Occipital lobe (tissue), 1 donor: ENCODE measurements at regions not wholly inside any gene's neighbourhood (a gene's known extent, or its start where the extent isn't known, plus 50 kb on each side); places are given as distances from the start of the nearest gene placed in this dataset.

ENCODE experiments used
- DNase-seq: peaks from one replicate; lab custom pipeline; 2025; lab: John Stamatoyannopoulos, UW

GRCh38 chr10:83863283-83863966 lies 275.9 kb upstream of the GHITM start:
- no peak for DNase-seq

GRCh38 chr10:83869898-83870297 lies 269.4 kb upstream of the GHITM start:
- DNase-seq, result no peak

- DNase-seq, result peak; percentile 55
Observed at GRCh38 chr10:83871187-83872081, 267.9 kb upstream of the GHITM start.

GRCh38 chr10:83880252-83880791 lies 259.0 kb upstream of the GHITM start:
- DNase-seq, result no peak

- no peak for DNase-seq
Observed at GRCh38 chr10:83881661-83882060, 257.6 kb upstream of the GHITM start.

- no peak for DNase-seq
Observed at GRCh38 chr10:83886871-83887270, 252.4 kb upstream of the GHITM start.

- DNase-seq, result no peak
Observed at GRCh38 chr10:83892737-83893136, 246.6 kb upstream of the GHITM start.

GRCh38 chr10:83896219-83896618 lies 243.1 kb upstream of the GHITM start:
- no peak for DNase-seq

- no peak for DNase-seq
Observed at GRCh38 chr10:83897626-83898025, 241.7 kb upstream of the GHITM start.

GRCh38 chr10:83908506-83908905 lies 230.8 kb upstream of the GHITM start:
- no peak for DNase-seq

- no peak for DNase-seq
Observed at GRCh38 chr10:83909001-83909400, 230.3 kb upstream of the GHITM start.

GRCh38 chr10:83915801-83916200 lies 223.5 kb upstream of the GHITM start:
- DNase-seq, result no peak

- DNase-seq, result no peak
Observed at GRCh38 chr10:83917537-83918506, 221.5 kb upstream of the GHITM start.

- no peak for DNase-seq
Observed at GRCh38 chr10:83919187-83919586, 220.1 kb upstream of the GHITM start.

- no peak for DNase-seq
Observed at GRCh38 chr10:83921984-83922860, 217.1 kb upstream of the GHITM start.

- no peak for DNase-seq
Observed at GRCh38 chr10:83925133-83925532, 214.2 kb upstream of the GHITM start.

GRCh38 chr10:83926606-83927005 lies 212.7 kb upstream of the GHITM start:
- no peak for DNase-seq

GRCh38 chr10:83927166-83927565 lies 212.1 kb upstream of the GHITM start:
- no peak for DNase-seq

- no peak for DNase-seq
Observed at GRCh38 chr10:83929399-83929798, 209.9 kb upstream of the GHITM start.

- no peak for DNase-seq
Observed at GRCh38 chr10:83931669-83932068, 207.6 kb upstream of the GHITM start.
